H1 (cell line): ENCODE measurements at regions not wholly inside any gene's neighbourhood (a gene's known extent, or its start where the extent isn't known, plus 50 kb on each side); places are given as distances from the start of the nearest gene placed in this dataset.

ENCODE experiments used
- CTCF ChIA-PET: fragments of 300-600 bp; sonication (Branson Sonifier 250); formaldehyde crosslinking; loops from one replicate; lab custom pipeline; 2021; ENCODE audit not compliant: partially characterized antibody; lab: Charles Lee
- POLR2A ChIA-PET: fragments of 300-600 bp; sonication (Branson Sonifier 250); formaldehyde crosslinking; loops from one replicate; lab custom pipeline; 2021; ENCODE audit warnings: inconsistent platforms; ENCODE audit not compliant: partially characterized antibody; lab: Charles Lee
- DNase-seq, 2 experiments: peaks; one replicate each; pipeline versions ENCODE4 v3.0.0 to v3.0.0-alpha.2; 2010 to 2022; ENCODE audit warnings: low spot score in 2 of 2, low read depth in 1 of 2, mixed read lengths in 1 of 2
- FAIRE-seq: peaks from 2 replicates; lab custom pipeline; 2011; peaks lifted over from hg19 to GRCh38; lab: Jason Lieb, UNC
- H2AFZ ChIP-seq: 2 replicates; pipeline ENCODE4 v1.8.1; 2012; ENCODE audit warnings: low read length, inconsistent platforms
- H2AK5ac ChIP-seq: 2 replicates; pipeline ENCODE4 v1.6.1; 2013; ENCODE audit warnings: low read depth, low read length
- H2BK120ac ChIP-seq: replicated peaks from 2 replicates; pipeline ENCODE3; 2013; ENCODE audit warnings: low read depth, low read length, inconsistent platforms
- H2BK12ac ChIP-seq: 2 replicates; pipeline ENCODE4 v1.6.1; 2013; ENCODE audit warnings: low read depth, low read length
- H2BK15ac ChIP-seq: 2 replicates; pipeline ENCODE4 v1.6.1; 2013; ENCODE audit warnings: low read length
- H2BK20ac ChIP-seq: 2 replicates; pipeline ENCODE4 v1.6.1; 2013; ENCODE audit warnings: low read length
- H2BK5ac ChIP-seq: 2 replicates; pipeline ENCODE4 v1.6.1; 2013; ENCODE audit warnings: low read depth, low read length
- H3K14ac ChIP-seq: 2 replicates; pipeline ENCODE4 v1.6.1; 2013; ENCODE audit warnings: inconsistent platforms; ENCODE audit not compliant: insufficient read length
- H3K18ac ChIP-seq: 2 replicates; pipeline ENCODE4 v1.6.1; 2013; ENCODE audit warnings: low read length; ENCODE audit errors: extremely low read depth
- H3K23ac ChIP-seq: 2 replicates; pipeline ENCODE4 v1.6.1; 2013; ENCODE audit warnings: inconsistent platforms; ENCODE audit not compliant: insufficient read length
- H3K23me2 ChIP-seq: 2 replicates; pipeline ENCODE4 v1.6.1; 2013; ENCODE audit warnings: low read depth, low read length
- H3K27ac ChIP-seq: 2 replicates; pipeline ENCODE4 v1.6.1; 2011; ENCODE audit warnings: low read depth, low read length, inconsistent platforms
- H3K27me3 ChIP-seq, 4 experiments: replicated peaks in 1 of 4; 1 replicate in 1 of 4; 2 replicates in 3 of 4; pipeline versions ENCODE4 v1.6.1 to v1.8.1; 2011 to 2013; ENCODE audit warnings: low read length in 3 of 4, mild to moderate bottlenecking in 3 of 4, inconsistent platforms in 2 of 4, mixed read lengths in 2 of 4, moderate library complexity in 1 of 4; ENCODE audit not compliant: control insufficient read depth in 3 of 4, insufficient read depth in 3 of 4; ENCODE audit errors: extremely low read depth in 1 of 4
- H3K36me3 ChIP-seq, 4 experiments: 2 replicates each; pipeline versions ENCODE4 v1.6.1 to v1.8.1; 2011 to 2013; ENCODE audit warnings: mild to moderate bottlenecking in 4 of 4, low read length in 3 of 4, moderate library complexity in 2 of 4, control low read depth in 1 of 4, inconsistent platforms in 1 of 4; ENCODE audit not compliant: insufficient read depth in 4 of 4, control insufficient read depth in 2 of 4
- H3K4ac ChIP-seq: replicated peaks from 2 replicates; pipeline ENCODE3; 2013; ENCODE audit warnings: low read length, low read depth, mixed read lengths, inconsistent platforms; ENCODE audit not compliant: insufficient read length
- H3K4me1 ChIP-seq, 4 experiments: replicated peaks in 1 of 4; 1 replicate in 1 of 4; 2 replicates in 3 of 4; pipeline versions ENCODE4 v1.6.1 to v1.8.1; 2011 to 2013; ENCODE audit warnings: low read length in 3 of 4, inconsistent platforms in 2 of 4, mixed read lengths in 1 of 4; ENCODE audit not compliant: insufficient read depth in 4 of 4, control insufficient read depth in 3 of 4
- H3K4me2 ChIP-seq, 2 experiments: 2 replicates each; pipeline versions ENCODE4 v1.6.1 to v1.8.1; 2011 to 2013; ENCODE audit warnings: low read depth in 2 of 2, low read length in 2 of 2, control low read depth in 1 of 2, inconsistent platforms in 1 of 2, mild to moderate bottlenecking in 1 of 2; ENCODE audit not compliant: insufficient read depth in 1 of 2
- H3K4me3 ChIP-seq, 4 experiments: fragments of 200-600, 300-600 bp in 1 of 4; sonication (generic), shearing (Covaris generic), sonication (Bioruptor Twin) in 1 of 4; 2 replicates each; pipeline versions ENCODE4 v1.5.1 to v1.8.1; 2011 to 2016; ENCODE audit warnings: low read length in 4 of 4, low read depth in 3 of 4, control low read depth in 2 of 4, inconsistent platforms in 2 of 4, mild to moderate bottlenecking in 2 of 4, mixed read lengths in 1 of 4, moderate library complexity in 1 of 4; ENCODE audit not compliant: insufficient read depth in 2 of 4; ENCODE audit errors: extremely low read depth in 1 of 4
- H3K56ac ChIP-seq: replicated peaks from 2 replicates; pipeline ENCODE3; 2013; ENCODE audit warnings: low read depth, mild to moderate bottlenecking, mixed read lengths, low read length, inconsistent platforms; ENCODE audit not compliant: insufficient read length
- H3K79me1 ChIP-seq: 2 replicates; pipeline ENCODE4 v1.6.1; 2013; ENCODE audit warnings: low read depth, low read length, control low read depth
- H3K79me2 ChIP-seq, 2 experiments: 2 replicates each; pipeline versions ENCODE4 v1.6.1 to v1.8.1; 2012 to 2013; ENCODE audit warnings: low read length in 2 of 2, mild to moderate bottlenecking in 2 of 2, inconsistent platforms in 1 of 2; ENCODE audit not compliant: insufficient read depth in 2 of 2, control insufficient read depth in 1 of 2
- H3K9ac ChIP-seq, 4 experiments: replicated peaks in 1 of 4; 1 replicate in 1 of 4; 2 replicates in 3 of 4; pipeline versions ENCODE4 v1.6.1 to v1.8.1; 2011 to 2013; ENCODE audit warnings: low read depth in 3 of 4, low read length in 3 of 4, control low read depth in 2 of 4, mild to moderate bottlenecking in 2 of 4, moderate library complexity in 2 of 4, inconsistent platforms in 1 of 4; ENCODE audit errors: extremely low read depth in 1 of 4
- H3K9me3 ChIP-seq, 2 experiments: 2 replicates each; pipeline versions ENCODE4 v1.6.1 to v1.8.1; 2012 to 2013; ENCODE audit warnings: mild to moderate bottlenecking in 2 of 2, moderate library complexity in 2 of 2, control low read depth in 1 of 2, inconsistent platforms in 1 of 2, low read depth in 1 of 2, low read length in 1 of 2, mixed read lengths in 1 of 2; ENCODE audit not compliant: insufficient read depth in 2 of 2
- H4K20me1 ChIP-seq, 2 experiments: replicated peaks in 1 of 2; 2 replicates each; pipeline versions ENCODE3 to v1.8.1; 2011 to 2013; ENCODE audit warnings: inconsistent platforms in 2 of 2, low read length in 2 of 2, mild to moderate bottlenecking in 1 of 2; ENCODE audit not compliant: insufficient read depth in 2 of 2, control insufficient read depth in 1 of 2
- H4K5ac ChIP-seq: 2 replicates; pipeline ENCODE4 v1.6.1; 2013; ENCODE audit warnings: low read length, low read depth, mixed read lengths, inconsistent platforms; ENCODE audit not compliant: insufficient read length
- H4K8ac ChIP-seq: 2 replicates; pipeline ENCODE4 v1.8.0; 2013; ENCODE audit warnings: mild to moderate bottlenecking, moderate library complexity, low read length, inconsistent platforms; ENCODE audit not compliant: insufficient read depth; ENCODE audit errors: extremely low read depth
- H4K91ac ChIP-seq: replicated peaks from 2 replicates; pipeline ENCODE3; 2013; ENCODE audit warnings: low read length, mixed read lengths, inconsistent platforms; ENCODE audit not compliant: insufficient read length
- ATF3 ChIP-seq: IDR thresholded peaks from 2 replicates; pipeline ENCODE4 v1.6.1; 2011; ENCODE audit warnings: low read depth, mild to moderate bottlenecking, low read length; ENCODE audit not compliant: insufficient read depth
- CBX5 ChIP-seq: fragments of 300-800, 300-1000 bp; sonication (generic); IDR thresholded peaks from 2 replicates; pipeline ENCODE4 v1.7.1; 2016; ENCODE audit warnings: antibody characterized with exemption, low read length, low read depth
- CTBP2 ChIP-seq: IDR thresholded peaks from 2 replicates; pipeline ENCODE4 v1.7.0; 2011; ENCODE audit warnings: borderline replicate concordance, mild to moderate bottlenecking, moderate library complexity, mixed read lengths, low read length; ENCODE audit not compliant: insufficient read depth, insufficient read length
- E2F6 ChIP-seq: IDR thresholded peaks from 2 replicates; pipeline ENCODE4 v1.6.1; 2012; ENCODE audit warnings: inconsistent platforms
- GTF2F1 ChIP-seq: IDR thresholded peaks from 2 replicates; pipeline ENCODE4 v1.6.1; 2012; ENCODE audit warnings: low read depth, low read length, improper control_type of control experiment, borderline replicate concordance
- KDM5A ChIP-seq: fragments of 200-600 bp; IDR thresholded peaks from 2 replicates; pipeline ENCODE4 v1.7.1; 2012; ENCODE audit warnings: mild to moderate bottlenecking, low read length, inconsistent platforms, mixed read lengths
- MAFK ChIP-seq: IDR thresholded peaks from 2 replicates; pipeline ENCODE4 v1.6.1; 2012; ENCODE audit warnings: low read depth, mild to moderate bottlenecking, improper control_type of control experiment, low read length
- NRF1 ChIP-seq: IDR thresholded peaks from 2 replicates; pipeline ENCODE4 v1.6.1; 2011; ENCODE audit warnings: mild to moderate bottlenecking, low read depth, low read length, improper control_type of control experiment
- WGBS, 2 experiments: shearing (Covaris generic) in 1 of 2; methylation state at CpG; one replicate each; pipeline versions ENCODE4 v1.1.6 to v1.1.7; 2013 to 2015; ENCODE audit warnings: low lambda C conversion rate in 2 of 2, mixed read lengths in 2 of 2, inconsistent platforms in 1 of 2, low coverage in 1 of 2, missing lambda C conversion rate in 1 of 2; ENCODE audit not compliant: insufficient replicate concordance in 2 of 2, insufficient coverage in 1 of 2, insufficient read length in 1 of 2; ENCODE audit errors: extremely low coverage in 1 of 2, missing lambda C conversion rate in 1 of 2; 5-methylcytosine and 5-hydroxymethylcytosine counted together

GRCh38 chr10:128574581-128575210, 448.5 kb upstream of the MKI67 start:
- Histone ChIP-seq H2BK12ac (no peak overlapping the region), H3K18ac (no peak overlapping the region), H2BK5ac (no peak overlapping the region), H3K4me1 (peaks cover 0 to 10% (median 4%) of the 10 kb centered on the region in 4 experiments; a peak in 5 of 7 replicates), H2BK120ac (no peak overlapping the region), H3K23me2 (no peaks in the 10 kb centered on the region), H4K20me1 (no peaks in the 10 kb centered on the region), H2AFZ (no peak overlapping the region), H3K9ac (no peak overlapping the region), H3K4ac (no peak overlapping the region), H3K36me3 (no peaks in the 10 kb centered on the region), H4K8ac (no peak overlapping the region), H3K56ac (no peak overlapping the region), H3K79me1 (no peaks in the 10 kb centered on the region), H3K9me3 (no peaks in the 10 kb centered on the region; a peak in 2 of 4 replicates), H2BK15ac (no peak overlapping the region), H2AK5ac (no peak overlapping the region), H3K27me3 (peaks cover 0 to 3% (median 1%) of the 10 kb centered on the region in 4 experiments; a peak in 4 of 7 replicates), H3K27ac (no peak overlapping the region), H3K23ac (no peak overlapping the region), H3K4me3 (no peak overlapping the region), H3K79me2 (no peaks in the 10 kb centered on the region), H3K14ac (no peak overlapping the region), H2BK20ac (no peak overlapping the region), H3K4me2 (no peak overlapping the region), H4K5ac (no peak overlapping the region), H4K91ac (no peak overlapping the region)
- ChIA-PET CTCF (interaction anchor here (1.2 kb wide), 1 partner anchor 51 kb away, joined by 3 read pairs; no protein-coding TSS in a partner anchor), POLR2A (no interaction called here)
- TF ChIP-seq GTF2F1: no peak
- no peak for TF ChIP-seq CBX5
- TF ChIP-seq E2F6: no peak
- no peak for TF ChIP-seq MAFK
- no peak for TF ChIP-seq ATF3
- no peak for TF ChIP-seq CTBP2
- TF ChIP-seq KDM5A: no peak
- no peak for TF ChIP-seq NRF1
- FAIRE-seq (no peak), DNase-seq (no peak)
- WGBS, 2 experiments: 94% methylated on average over 16 of the region's 16 CpGs; no CpG with 5 or more reads in 1 of the 2 experiments
